ENCODE measurements at regions not wholly inside any gene's neighbourhood (a gene's known extent, or its start where the extent isn't known, plus 50 kb on each side); places are given as distances from the start of the nearest gene placed in this dataset.

- Mint-ChIP-seq H3K9me3 (no peaks in the 10 kb centered on the region), H3K4me1 (peaks cover 10% of the 10 kb centered on the region), H3K4me3 (no peak overlapping the region)
Observed at GRCh38 chr14:71698027-71698426, 234.2 kb upstream of the RGS6 start.

DNA sequence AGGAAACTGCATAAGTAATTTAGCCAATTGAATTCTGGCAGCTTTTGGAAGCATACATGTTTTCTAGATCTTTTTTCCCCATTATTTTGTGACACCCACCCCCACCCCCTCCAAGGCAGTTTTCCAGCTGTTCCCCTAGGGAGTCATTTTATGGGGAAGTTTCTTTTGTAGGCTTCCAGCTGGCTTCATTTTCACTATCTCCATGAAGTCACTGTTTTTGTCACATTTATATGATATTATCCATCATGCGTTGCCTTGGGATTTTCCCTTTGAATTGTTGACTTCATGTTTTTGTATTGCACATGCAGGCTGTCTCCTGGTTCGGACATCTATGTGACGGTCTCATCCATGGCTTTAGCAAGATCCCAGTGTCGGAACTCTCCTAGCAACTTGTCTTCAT is 233.6 kb upstream of the RGS6 start:
- no peak for DNase-seq
- peaks cover 16% of the 10 kb centered on the region for H3K4me1 Mint-ChIP-seq
- no peaks in the 10 kb centered on the region for H3K9me3 Mint-ChIP-seq
- H3K4me3 Mint-ChIP-seq = no peak overlapping the region
- TF ChIP-seq, protein P1, sequence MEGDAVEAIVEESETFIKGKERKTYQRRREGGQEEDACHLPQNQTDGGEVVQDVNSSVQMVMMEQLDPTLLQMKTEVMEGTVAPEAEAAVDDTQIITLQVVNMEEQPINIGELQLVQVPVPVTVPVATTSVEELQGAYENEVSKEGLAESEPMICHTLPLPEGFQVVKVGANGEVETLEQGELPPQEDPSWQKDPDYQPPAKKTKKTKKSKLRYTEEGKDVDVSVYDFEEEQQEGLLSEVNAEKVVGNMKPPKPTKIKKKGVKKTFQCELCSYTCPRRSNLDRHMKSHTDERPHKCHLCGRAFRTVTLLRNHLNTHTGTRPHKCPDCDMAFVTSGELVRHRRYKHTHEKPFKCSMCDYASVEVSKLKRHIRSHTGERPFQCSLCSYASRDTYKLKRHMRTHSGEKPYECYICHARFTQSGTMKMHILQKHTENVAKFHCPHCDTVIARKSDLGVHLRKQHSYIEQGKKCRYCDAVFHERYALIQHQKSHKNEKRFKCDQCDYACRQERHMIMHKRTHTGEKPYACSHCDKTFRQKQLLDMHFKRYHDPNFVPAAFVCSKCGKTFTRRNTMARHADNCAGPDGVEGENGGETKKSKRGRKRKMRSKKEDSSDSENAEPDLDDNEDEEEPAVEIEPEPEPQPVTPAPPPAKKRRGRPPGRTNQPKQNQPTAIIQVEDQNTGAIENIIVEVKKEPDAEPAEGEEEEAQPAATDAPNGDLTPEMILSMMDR (IDR thresholded peaks at IDR 0.05) = no peak
- H3K36me3 Mint-ChIP-seq (ENCODE audit: low read depth) = peaks cover 32% of the 10 kb centered on the region
- H3K27ac Mint-ChIP-seq = no peak overlapping the region
- no peaks in the 10 kb centered on the region for H3K27me3 Mint-ChIP-seq (ENCODE audit: low read depth, poor library complexity)

More at GRCh38 chr14:71698027-71698426, 234.2 kb upstream of the RGS6 start:
- no peak for DNase-seq
- Mint-ChIP-seq H3K36me3 (ENCODE audit: low read depth) (peaks cover 33% of the 10 kb centered on the region), H3K27ac (no peak overlapping the region), H3K27me3 (ENCODE audit: low read depth, poor library complexity) (no peaks in the 10 kb centered on the region)
- TF ChIP-seq, protein P1 (IDR thresholded peaks at IDR 0.05) = no peak

DNA sequence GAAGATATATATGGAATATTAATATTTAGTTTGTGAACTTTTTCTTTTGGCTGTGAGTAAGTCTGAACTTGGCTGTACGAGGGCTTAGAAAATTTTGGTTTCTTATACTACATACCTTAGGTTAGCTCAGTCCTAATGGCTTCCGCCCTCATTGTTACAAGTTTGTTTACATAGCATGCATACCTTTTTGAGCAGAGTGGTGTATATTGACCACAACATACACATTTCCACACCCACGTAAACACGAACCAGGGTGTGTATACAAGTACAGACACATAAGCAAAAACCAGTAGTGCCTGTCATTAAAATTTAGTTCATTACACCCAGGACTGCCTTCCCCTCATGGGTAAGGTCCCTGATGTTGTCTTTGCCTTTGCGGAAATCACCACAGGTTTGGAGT is 230.2 kb upstream of the RGS6 start:
- H3K27ac Mint-ChIP-seq = peak overlapping the region; percentile 86
- TF ChIP-seq, protein P1 (IDR thresholded peaks at IDR 0.05) = no peak
- H3K36me3 Mint-ChIP-seq (ENCODE audit: low read depth) = peaks cover 34% of the 10 kb centered on the region
- H3K4me3 Mint-ChIP-seq = no peak overlapping the region
- no peaks in the 10 kb centered on the region for H3K27me3 Mint-ChIP-seq (ENCODE audit: low read depth, poor library complexity)
- H3K9me3 Mint-ChIP-seq = no peaks in the 10 kb centered on the region
- H3K4me1 Mint-ChIP-seq = peaks cover 17% of the 10 kb centered on the region
- DNase-seq = no peak

- Mint-ChIP-seq H3K4me1 (peaks cover 17% of the 10 kb centered on the region), H3K36me3 (ENCODE audit: low read depth) (peaks cover 41% of the 10 kb centered on the region), H3K27ac (peak overlapping the region; percentile 86), H3K27me3 (ENCODE audit: low read depth, poor library complexity) (no peaks in the 10 kb centered on the region), H3K9me3 (no peaks in the 10 kb centered on the region), H3K4me3 (no peak overlapping the region)
- TF ChIP-seq, protein P1 (IDR thresholded peaks at IDR 0.05) = no peak
- no peak for DNase-seq
Observed at GRCh38 chr14:71702786-71703185, 229.4 kb upstream of the RGS6 start.

- no peak for DNase-seq
- TF ChIP-seq, protein P1 (IDR thresholded peaks at IDR 0.05) = no peak
- Mint-ChIP-seq H3K9me3 (no peaks in the 10 kb centered on the region), H3K4me1 (peaks cover 17% of the 10 kb centered on the region), H3K27ac (peak overlapping the region; percentile 61), H3K36me3 (ENCODE audit: low read depth) (peaks cover 41% of the 10 kb centered on the region), H3K27me3 (ENCODE audit: low read depth, poor library complexity) (no peaks in the 10 kb centered on the region), H3K4me3 (no peak overlapping the region)
Observed at GRCh38 chr14:71703477-71703876, 228.8 kb upstream of the RGS6 start.

DNA sequence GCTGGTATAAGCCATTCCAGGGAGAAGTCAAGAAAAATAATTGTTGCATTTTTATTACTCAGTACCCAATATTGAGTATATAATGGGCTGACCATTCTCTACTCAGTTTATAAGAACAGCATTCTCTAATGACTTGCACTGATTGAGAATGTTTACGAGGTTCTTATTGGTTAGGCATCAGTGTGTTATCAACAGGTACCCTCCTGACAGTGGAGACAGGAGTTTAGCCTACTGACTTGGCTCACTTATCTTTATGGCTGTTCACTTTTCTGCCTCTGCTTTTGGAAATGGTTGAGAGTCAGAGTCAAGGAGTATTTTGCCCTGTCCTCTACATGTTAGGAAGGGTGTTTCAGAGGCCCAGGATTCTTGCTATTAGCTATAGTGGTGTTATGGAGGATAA is 228.0 kb upstream of the RGS6 start:
- DNase-seq = no peak
- no peak overlapping the region for H3K4me3 Mint-ChIP-seq
- peaks cover 1% of the 10 kb centered on the region for H3K27me3 Mint-ChIP-seq (ENCODE audit: low read depth, poor library complexity)
- TF ChIP-seq, protein P1 (IDR thresholded peaks at IDR 0.05) = no peak
- H3K4me1 Mint-ChIP-seq = peaks cover 17% of the 10 kb centered on the region
- H3K27ac Mint-ChIP-seq = no peak overlapping the region
- H3K9me3 Mint-ChIP-seq = no peaks in the 10 kb centered on the region
- peaks cover 39% of the 10 kb centered on the region for H3K36me3 Mint-ChIP-seq (ENCODE audit: low read depth)
